Loucy (cell line): ENCODE measurements at regions not wholly inside any gene's neighbourhood (a gene's known extent, or its start where the extent isn't known, plus 50 kb on each side); places are given as distances from the start of the nearest gene placed in this dataset.

Source experiments
- H2AFZ ChIP-seq: fragments of 200-600 bp; sonication (generic); 2 replicates; pipeline ENCODE4 v1.6.0; 2016; ENCODE audit warnings: antibody characterized with exemption, mild to moderate bottlenecking, low read length, moderate library complexity
- H3F3A ChIP-seq: fragments of 200-600 bp; 2 replicates; pipeline ENCODE4 v1.6.0; 2016; ENCODE audit warnings: antibody characterized with exemption, low read depth, mild to moderate bottlenecking
- H3K27me3 ChIP-seq: fragments of 200-600 bp; sonication (generic); 2 replicates; pipeline ENCODE4 v1.6.1; 2014; ENCODE audit warnings: low read length, mild to moderate bottlenecking; ENCODE audit not compliant: insufficient read depth, poor library complexity, severe bottlenecking
- H3K36me3 ChIP-seq: fragments of 200-600 bp; sonication (generic); 2 replicates; pipeline ENCODE4 v1.6.1; 2016; ENCODE audit warnings: low read length; ENCODE audit not compliant: insufficient read depth
- H3K4me1 ChIP-seq: fragments of 200-600 bp; sonication (generic); 2 replicates; pipeline ENCODE4 v1.5.1; 2014; ENCODE audit warnings: low read length, mild to moderate bottlenecking; ENCODE audit not compliant: insufficient read depth, poor library complexity, severe bottlenecking
- H3K4me2 ChIP-seq: fragments of 200-600 bp; sonication (generic); 2 replicates; pipeline ENCODE4 v1.6.0; 2014; ENCODE audit warnings: antibody characterized with exemption, low read length, low read depth, mild to moderate bottlenecking; ENCODE audit not compliant: poor library complexity, severe bottlenecking
- H3K4me3 ChIP-seq: fragments of 200-600 bp; sonication (generic); 2 replicates; pipeline ENCODE4 v1.5.1; 2014; ENCODE audit warnings: low read length, mild to moderate bottlenecking, mixed read lengths; ENCODE audit not compliant: poor library complexity, severe bottlenecking
- H3K79me2 ChIP-seq: fragments of 200-600 bp; sonication (generic); 2 replicates; pipeline ENCODE4 v1.6.1; 2014; ENCODE audit warnings: low read length; ENCODE audit not compliant: insufficient read depth
- H3K9ac ChIP-seq: fragments of 200-600 bp; sonication (generic); 2 replicates; pipeline ENCODE4 v1.6.0; 2014; ENCODE audit warnings: mild to moderate bottlenecking, low read depth, low read length, moderate library complexity; ENCODE audit not compliant: poor library complexity, severe bottlenecking
- H3K9me2 ChIP-seq: fragments of 200-600 bp; sonication (generic); replicated peaks from 2 replicates; pipeline ENCODE4 v1.6.1; 2016; ENCODE audit warnings: low read depth, low read length, mixed read lengths
- H3K9me3 ChIP-seq: fragments of 200-600 bp; sonication (generic); 2 replicates; pipeline ENCODE4 v1.6.1; 2014; ENCODE audit warnings: mild to moderate bottlenecking, antibody characterized with exemption, low read length, low read depth; ENCODE audit not compliant: insufficient read depth
- H4K20me1 ChIP-seq: fragments of 200-600 bp; sonication (generic); 2 replicates; pipeline ENCODE4 v1.6.0; 2014; ENCODE audit warnings: antibody characterized with exemption, low read length, mild to moderate bottlenecking; ENCODE audit not compliant: insufficient read depth, poor library complexity, severe bottlenecking
- CTCF ChIP-seq: fragments of 200-600 bp; sonication (generic); conservative IDR thresholded peaks from 2 replicates; pipeline ENCODE4 v1.5.1; 2014; ENCODE audit warnings: mild to moderate bottlenecking, antibody characterized with exemption, low read length
- EZH2phosphoT487 ChIP-seq: fragments of 200-600 bp; IDR thresholded peaks from 2 replicates; pipeline ENCODE4 v1.6.1; 2018; ENCODE audit warnings: antibody characterized with exemption, mild to moderate bottlenecking, moderate library complexity, borderline replicate concordance

DNA sequence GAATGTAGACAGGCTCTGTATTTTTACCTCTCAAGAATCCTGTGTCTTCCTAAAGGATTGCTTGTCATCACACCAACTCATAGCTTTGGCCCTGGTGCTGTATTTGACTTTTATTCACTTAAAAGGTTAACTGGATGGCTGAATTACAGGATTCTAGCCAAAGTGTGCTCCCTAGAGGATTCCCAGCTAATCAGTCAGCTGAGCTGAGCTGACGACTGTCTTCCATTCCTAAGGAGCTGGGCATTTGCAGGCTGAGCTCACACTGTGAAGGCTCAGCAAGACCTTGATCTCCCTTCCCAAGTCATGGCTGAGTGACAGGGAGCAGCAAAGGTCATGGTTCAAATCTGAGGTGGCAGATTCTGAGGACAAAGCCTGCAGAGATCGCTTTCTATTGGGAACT is 59.0 kb upstream of the PALM2AKAP2 start:
- H3K4me3 ChIP-seq: no peak overlapping the region
- H3K4me1 ChIP-seq: no peaks in the 10 kb centered on the region
- H3K9me2 ChIP-seq: no peaks in the 10 kb centered on the region
- H4K20me1 ChIP-seq: no peaks in the 10 kb centered on the region
- H3F3A ChIP-seq: no peaks in the 10 kb centered on the region
- no peaks in the 10 kb centered on the region for H3K36me3 ChIP-seq
- H3K9ac ChIP-seq: no peak overlapping the region
- H2AFZ ChIP-seq: no peak overlapping the region
- no peak overlapping the region for H3K4me2 ChIP-seq
- no peaks in the 10 kb centered on the region for H3K27me3 ChIP-seq
- TF ChIP-seq EZH2phosphoT487 (no peak), CTCF (no peak)
- H3K79me2 ChIP-seq: no peaks in the 10 kb centered on the region
- 0 out of 2 replicates have a peak, but pooled peaks cover 3% of the 10 kb centered on the region for H3K9me3 ChIP-seq

- Histone ChIP-seq H3K9me2 (no peaks in the 10 kb centered on the region), H3K4me1 (no peaks in the 10 kb centered on the region), H3K36me3 (no peaks in the 10 kb centered on the region), H4K20me1 (no peaks in the 10 kb centered on the region), H3F3A (no peaks in the 10 kb centered on the region), H3K27me3 (no peaks in the 10 kb centered on the region), H2AFZ (no peak overlapping the region), H3K79me2 (no peaks in the 10 kb centered on the region), H3K9me3 (0 out of 2 replicates have a peak, but pooled peaks cover 3% of the 10 kb centered on the region), H3K4me3 (no peak overlapping the region), H3K4me2 (no peak overlapping the region), H3K9ac (no peak overlapping the region)
- TF ChIP-seq CTCF: no peak
- no peak for TF ChIP-seq EZH2phosphoT487
Measured at GRCh38 chr9:109722007-109722406, 58.0 kb upstream of the PALM2AKAP2 start.

DNA sequence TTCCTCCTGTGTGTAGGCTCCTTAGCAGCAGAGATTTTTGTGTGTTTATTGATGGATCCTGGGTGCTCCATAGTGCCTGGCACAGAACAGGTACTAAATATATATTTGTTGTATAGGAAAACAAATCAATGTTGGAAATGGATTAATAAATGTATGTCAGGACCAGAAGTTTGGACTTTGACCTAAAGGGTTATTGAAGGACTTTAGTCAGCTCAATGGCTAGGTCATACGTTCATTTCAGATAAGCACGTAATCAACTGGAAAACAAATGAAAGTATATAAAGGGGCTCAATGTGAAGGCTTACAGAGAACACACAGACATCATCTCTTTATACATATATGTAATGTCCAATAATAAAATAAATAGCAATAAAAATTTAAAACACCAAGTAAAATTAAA is 56.2 kb upstream of the PALM2AKAP2 start:
- Histone ChIP-seq H3K4me3 (no peak overlapping the region), H4K20me1 (no peaks in the 10 kb centered on the region), H3K9me3 (0 out of 2 replicates have a peak, but pooled peaks cover 3% of the 10 kb centered on the region), H3K9me2 (no peaks in the 10 kb centered on the region), H3K36me3 (no peaks in the 10 kb centered on the region), H3K9ac (no peak overlapping the region), H3F3A (no peaks in the 10 kb centered on the region), H3K79me2 (no peaks in the 10 kb centered on the region), H2AFZ (no peak overlapping the region), H3K4me1 (no peaks in the 10 kb centered on the region), H3K27me3 (no peaks in the 10 kb centered on the region), H3K4me2 (no peak overlapping the region)
- TF ChIP-seq EZH2phosphoT487: no peak
- no peak for TF ChIP-seq CTCF
